GM18951 (cell line): ENCODE measurements at regions not wholly inside any gene's neighbourhood (a gene's known extent, or its start where the extent isn't known, plus 50 kb on each side); places are given as distances from the start of the nearest gene placed in this dataset.

ENCODE experiments used
- POLR2A ChIP-seq: IDR thresholded peaks from 4 replicates; pipeline ENCODE4 v1.6.1; 2011; ENCODE audit warnings: mild to moderate bottlenecking; ENCODE audit not compliant: insufficient read length, insufficient read depth; ENCODE audit errors: extremely low read depth
- in situ Hi-C: fragments of 300-500 bp; cut with MboI; formaldehyde crosslinking; loops from one replicate; pipeline ENCODE4 v1.12.0; 2022; ENCODE audit warnings: low sequenced_read_pairs, mixed read lengths, inconsistent platforms; ENCODE audit not compliant: unreplicated experiment

GRCh38 chr2:65548576-65549256 lies 116.3 kb upstream of the SPRED2 start:
- TF ChIP-seq POLR2A = no peak
- in situ Hi-C loops = loop anchor here (10.0 kb wide), 1 partner anchor 284 kb away; no protein-coding TSS in a partner anchor

DNA sequence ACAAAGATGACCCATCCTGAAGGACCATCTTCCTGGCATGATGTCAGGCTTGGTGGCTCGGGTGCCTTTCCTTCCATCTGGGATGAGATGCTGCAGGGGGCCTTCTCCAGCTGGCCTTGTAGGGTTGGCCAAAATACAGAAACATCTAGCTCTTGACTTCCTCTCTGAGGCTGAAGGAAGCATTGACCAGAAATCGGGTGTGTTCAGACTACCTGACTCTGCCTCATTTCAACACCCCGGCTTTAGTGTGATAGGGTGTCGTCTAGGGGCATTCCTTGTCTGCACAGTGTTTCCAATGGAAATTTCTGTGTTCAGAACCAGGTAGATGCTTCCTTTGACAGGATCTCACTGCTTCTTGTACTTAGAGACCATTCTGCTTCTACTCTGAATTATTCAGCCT lies 115.7 kb upstream of the SPRED2 start:
- in situ Hi-C loops = loop anchor here (10.0 kb wide), 1 partner anchor 283 kb away; no protein-coding TSS in a partner anchor
- no peak for TF ChIP-seq POLR2A

DNA sequence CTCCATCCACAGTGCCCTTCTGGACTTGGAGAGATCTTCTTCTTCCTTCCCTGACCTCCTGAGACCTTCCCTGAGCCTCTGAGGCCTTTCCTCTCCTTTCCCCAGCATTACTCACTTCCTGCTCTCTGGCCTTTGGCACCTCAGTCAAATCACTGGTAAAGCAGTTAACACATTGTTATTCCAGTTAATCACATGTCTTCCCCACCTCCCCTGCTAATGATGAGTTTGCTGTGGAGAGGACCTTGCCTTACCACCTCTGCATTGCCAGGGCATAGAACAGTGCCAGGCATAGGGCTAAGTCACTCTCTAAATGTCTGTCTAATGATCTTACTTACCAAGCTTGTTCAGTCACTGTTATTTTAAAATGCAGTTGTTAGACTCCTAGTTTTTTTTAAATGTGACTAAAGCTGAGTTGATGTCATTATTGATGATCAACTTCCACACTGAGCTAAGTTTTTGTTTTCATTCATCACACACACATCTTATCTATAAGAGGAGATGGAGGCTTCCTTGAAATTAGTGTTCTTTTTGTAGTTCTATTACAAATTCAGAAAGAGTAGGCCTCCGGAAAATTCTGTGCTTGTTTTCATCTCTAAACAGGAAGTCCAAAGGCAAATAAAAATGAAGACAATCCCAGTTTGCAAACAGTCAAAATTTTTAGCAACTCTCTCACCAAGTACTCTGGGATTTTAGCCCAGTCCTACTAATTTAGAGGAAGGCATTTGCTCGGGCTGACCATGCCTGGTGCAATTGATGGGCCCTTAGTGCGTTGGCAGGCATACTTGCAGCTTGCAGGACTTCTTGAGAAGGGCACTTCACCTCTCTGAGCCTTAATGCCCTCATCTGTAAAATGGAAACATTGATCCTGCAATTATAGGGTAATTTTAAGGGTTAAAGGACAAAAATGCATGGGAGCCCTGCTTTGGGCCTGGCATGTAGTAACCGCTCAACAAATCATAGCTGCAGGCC lies 113.7 kb upstream of the SPRED2 start:
- TF ChIP-seq POLR2A = no peak
- in situ Hi-C loops = loop anchor here (10.0 kb wide), 1 partner anchor 281 kb away; no protein-coding TSS in a partner anchor

DNA sequence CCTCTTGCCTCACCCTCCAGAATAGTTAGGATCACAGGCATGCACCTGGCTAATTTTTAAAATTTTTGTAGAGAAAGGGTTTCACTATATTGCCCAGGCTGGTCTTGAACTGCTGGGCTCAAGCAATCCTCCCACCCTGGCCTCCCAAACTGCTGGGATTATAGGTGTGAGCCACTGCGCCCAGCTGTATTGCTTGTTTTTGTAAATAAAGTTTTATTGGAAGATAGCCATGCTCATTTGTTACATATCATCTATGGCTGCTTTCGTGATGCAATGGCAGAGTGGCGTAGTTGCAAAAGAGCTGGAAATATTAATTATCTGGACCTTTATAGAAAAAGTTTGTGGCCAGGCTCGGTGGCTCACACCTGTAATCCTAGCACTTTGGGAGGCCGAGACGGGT lies 109.4 kb upstream of the SPRED2 start:
- no peak for TF ChIP-seq POLR2A
- in situ Hi-C loops = loop anchor here (10.0 kb wide), 1 partner anchor 277 kb away; no protein-coding TSS in a partner anchor

DNA sequence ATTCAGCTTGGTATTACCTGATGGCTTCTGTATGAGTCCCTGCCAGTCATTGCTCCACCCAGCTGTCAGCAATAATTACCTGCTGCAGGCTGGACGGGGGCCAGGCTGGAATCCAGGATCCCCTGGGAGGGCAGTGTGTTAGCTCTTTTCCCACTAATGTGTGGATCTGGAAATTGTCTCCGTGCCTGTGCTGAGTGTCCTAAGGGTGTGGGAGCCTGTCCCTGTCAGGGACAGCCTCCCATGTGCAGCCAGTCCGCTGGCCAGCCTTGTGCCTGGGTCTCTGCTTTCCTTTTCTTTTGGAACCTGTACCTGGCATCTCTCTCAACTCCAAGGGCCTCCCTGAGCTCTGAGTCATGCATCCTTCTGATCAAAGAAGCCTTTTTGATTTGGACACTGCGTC lies 107.2 kb upstream of the SPRED2 start:
- no peak for TF ChIP-seq POLR2A
- in situ Hi-C loops = loop anchor here (10.0 kb wide), 1 partner anchor 275 kb away; no protein-coding TSS in a partner anchor

GRCh38 chr2:65537651-65538385 lies 105.4 kb upstream of the SPRED2 start:
- in situ Hi-C loops = no loop called here
- no peak for TF ChIP-seq POLR2A

GRCh38 chr2:65536596-65536995 lies 104.2 kb upstream of the SPRED2 start:
- in situ Hi-C loops = no loop called here
- TF ChIP-seq POLR2A = no peak

- TF ChIP-seq POLR2A = no peak
- in situ Hi-C loops = no loop called here
Measured at GRCh38 chr2:65532937-65533336, 100.5 kb upstream of the SPRED2 start.

GRCh38 chr2:65532326-65532725 lies 99.9 kb upstream of the SPRED2 start:
- in situ Hi-C loops = no loop called here
- no peak for TF ChIP-seq POLR2A

DNA sequence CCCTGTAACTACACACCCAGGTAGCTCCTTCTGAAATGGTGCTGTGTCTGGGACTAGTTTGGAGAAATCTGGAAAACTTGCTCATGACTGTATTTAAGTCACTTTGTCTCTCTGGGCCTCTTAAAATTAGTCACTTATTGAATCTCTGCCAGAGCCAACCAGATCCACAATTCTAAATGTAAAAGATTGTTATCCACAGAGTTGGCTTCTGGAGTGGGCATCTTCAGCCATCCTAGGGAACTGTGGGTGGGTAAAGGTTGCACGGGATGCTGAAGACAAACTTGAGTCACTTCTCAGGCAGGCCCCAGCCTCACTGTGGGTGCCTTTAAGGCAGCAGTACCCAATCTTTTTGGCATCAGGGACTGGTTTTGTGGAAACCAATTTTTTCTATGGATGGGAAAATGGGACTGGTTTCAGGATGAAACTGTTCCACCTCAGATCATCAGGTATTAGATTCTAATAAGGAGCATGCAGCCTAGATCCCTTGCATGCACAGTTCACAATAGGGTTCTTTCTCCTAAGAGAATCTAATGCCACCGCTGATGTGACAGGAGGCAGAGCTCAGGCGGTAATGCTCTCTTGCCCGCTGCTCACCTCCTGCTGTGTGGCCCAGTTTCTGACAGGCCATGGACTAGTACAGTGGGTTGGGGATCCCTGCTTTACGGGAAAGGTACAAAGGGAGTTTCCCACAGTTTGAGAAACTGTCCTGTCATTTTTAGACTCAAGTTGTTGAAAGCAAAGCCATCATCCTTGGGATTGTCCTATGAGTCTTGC lies 98.3 kb upstream of the SPRED2 start:
- in situ Hi-C loops = no loop called here

GRCh38 chr2:65529419-65529818 lies 97.0 kb upstream of the SPRED2 start:
- TF ChIP-seq POLR2A = no peak

More for the DNA sequence above, 98.3 kb upstream of the SPRED2 start:
- TF ChIP-seq POLR2A = no peak

DNA sequence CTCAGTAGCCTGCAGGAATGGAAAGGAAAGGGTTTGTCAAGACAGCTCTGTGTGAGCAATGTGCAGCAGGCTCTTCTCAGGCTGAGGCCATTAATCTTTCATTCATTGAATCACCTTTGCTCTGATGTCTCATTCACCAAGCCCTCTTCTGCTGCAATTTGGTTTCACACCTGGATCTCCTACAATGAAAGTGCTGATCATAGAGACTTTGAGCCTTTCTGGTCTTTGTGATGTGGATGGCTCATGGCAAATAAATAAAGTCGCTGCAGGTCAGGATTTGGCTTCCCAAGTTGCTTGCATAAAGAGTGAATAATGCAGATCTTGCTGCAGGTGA lies 95.8 kb upstream of the SPRED2 start:
- TF ChIP-seq POLR2A = no peak
- in situ Hi-C loops = no loop called here

More at GRCh38 chr2:65529419-65529818, 97.0 kb upstream of the SPRED2 start:
- in situ Hi-C loops = no loop called here
